GM13976 (cell line): ENCODE measurements at regions not wholly inside any gene's neighbourhood (a gene's known extent, or its start where the extent isn't known, plus 50 kb on each side); places are given as distances from the start of the nearest gene placed in this dataset.

Source experiments
- DNase-seq: peaks from one replicate; pipeline ENCODE4 v3.0.0; 2012; ENCODE audit warnings: low spot score
- CTCF ChIP-seq: IDR thresholded peaks from 2 replicates; pipeline ENCODE4 v1.5.1; 2012; ENCODE audit warnings: borderline replicate concordance, mild to moderate bottlenecking; ENCODE audit not compliant: insufficient read depth; ENCODE audit errors: extremely low read depth, missing control alignments, control extremely low read depth
- in situ Hi-C: fragments of 300-500 bp; cut with MboI; formaldehyde crosslinking; loops from one replicate; pipeline ENCODE4 v1.12.0; 2022; ENCODE audit warnings: low sequenced_read_pairs, mixed read lengths, inconsistent platforms; ENCODE audit not compliant: unreplicated experiment

- in situ Hi-C loops, result no loop called here
- DNase-seq, result no peak
- TF ChIP-seq CTCF, result no peak
These were observed 694.2 kb upstream of the GYPC start for GRCh38 chr2:125961739-125962138.

GRCh38 chr2:125979886-125980285, 676.1 kb upstream of the GYPC start:
- no peak for DNase-seq
- TF ChIP-seq CTCF, result no peak
- in situ Hi-C loops, result no loop called here

- no peak for TF ChIP-seq CTCF
- in situ Hi-C loops, result no loop called here
- DNase-seq, result no peak
These were observed 672.6 kb upstream of the GYPC start for GRCh38 chr2:125983364-125983763.

GRCh38 chr2:126029316-126029715, 626.6 kb upstream of the GYPC start:
- TF ChIP-seq CTCF, result no peak
- in situ Hi-C loops, result no loop called here
- no peak for DNase-seq

- in situ Hi-C loops, result no loop called here
- no peak for DNase-seq
- TF ChIP-seq CTCF, result no peak
These were observed 617.1 kb upstream of the GYPC start for GRCh38 chr2:126038861-126039260.

GRCh38 chr2:126041391-126042047, 614.4 kb upstream of the GYPC start:
- in situ Hi-C loops, result no loop called here
- DNase-seq, result no peak
- TF ChIP-seq CTCF, result no peak
